Loucy (cell line): ENCODE measurements at regions not wholly inside any gene's neighbourhood (a gene's known extent, or its start where the extent isn't known, plus 50 kb on each side); places are given as distances from the start of the nearest gene placed in this dataset.

Experiments used
- H2AFZ ChIP-seq: fragments of 200-600 bp; sonication (generic); 2 replicates; pipeline ENCODE4 v1.6.0; 2016; ENCODE audit warnings: antibody characterized with exemption, mild to moderate bottlenecking, low read length, moderate library complexity
- H3F3A ChIP-seq: fragments of 200-600 bp; 2 replicates; pipeline ENCODE4 v1.6.0; 2016; ENCODE audit warnings: antibody characterized with exemption, low read depth, mild to moderate bottlenecking
- H3K27me3 ChIP-seq: fragments of 200-600 bp; sonication (generic); 2 replicates; pipeline ENCODE4 v1.6.1; 2014; ENCODE audit warnings: low read length, mild to moderate bottlenecking; ENCODE audit not compliant: insufficient read depth, poor library complexity, severe bottlenecking
- H3K36me3 ChIP-seq: fragments of 200-600 bp; sonication (generic); 2 replicates; pipeline ENCODE4 v1.6.1; 2016; ENCODE audit warnings: low read length; ENCODE audit not compliant: insufficient read depth
- H3K4me1 ChIP-seq: fragments of 200-600 bp; sonication (generic); 2 replicates; pipeline ENCODE4 v1.5.1; 2014; ENCODE audit warnings: low read length, mild to moderate bottlenecking; ENCODE audit not compliant: insufficient read depth, poor library complexity, severe bottlenecking
- H3K4me2 ChIP-seq: fragments of 200-600 bp; sonication (generic); 2 replicates; pipeline ENCODE4 v1.6.0; 2014; ENCODE audit warnings: antibody characterized with exemption, low read length, low read depth, mild to moderate bottlenecking; ENCODE audit not compliant: poor library complexity, severe bottlenecking
- H3K4me3 ChIP-seq: fragments of 200-600 bp; sonication (generic); 2 replicates; pipeline ENCODE4 v1.5.1; 2014; ENCODE audit warnings: low read length, mild to moderate bottlenecking, mixed read lengths; ENCODE audit not compliant: poor library complexity, severe bottlenecking
- H3K79me2 ChIP-seq: fragments of 200-600 bp; sonication (generic); 2 replicates; pipeline ENCODE4 v1.6.1; 2014; ENCODE audit warnings: low read length; ENCODE audit not compliant: insufficient read depth
- H3K9ac ChIP-seq: fragments of 200-600 bp; sonication (generic); 2 replicates; pipeline ENCODE4 v1.6.0; 2014; ENCODE audit warnings: mild to moderate bottlenecking, low read depth, low read length, moderate library complexity; ENCODE audit not compliant: poor library complexity, severe bottlenecking
- H3K9me2 ChIP-seq: fragments of 200-600 bp; sonication (generic); replicated peaks from 2 replicates; pipeline ENCODE4 v1.6.1; 2016; ENCODE audit warnings: low read depth, low read length, mixed read lengths
- H3K9me3 ChIP-seq: fragments of 200-600 bp; sonication (generic); 2 replicates; pipeline ENCODE4 v1.6.1; 2014; ENCODE audit warnings: mild to moderate bottlenecking, antibody characterized with exemption, low read length, low read depth; ENCODE audit not compliant: insufficient read depth
- H4K20me1 ChIP-seq: fragments of 200-600 bp; sonication (generic); 2 replicates; pipeline ENCODE4 v1.6.0; 2014; ENCODE audit warnings: antibody characterized with exemption, low read length, mild to moderate bottlenecking; ENCODE audit not compliant: insufficient read depth, poor library complexity, severe bottlenecking
- EZH2phosphoT487 ChIP-seq: fragments of 200-600 bp; IDR thresholded peaks from 2 replicates; pipeline ENCODE4 v1.6.1; 2018; ENCODE audit warnings: antibody characterized with exemption, mild to moderate bottlenecking, moderate library complexity, borderline replicate concordance
- TF ChIP-seq, protein P1 (sequence below): fragments of 200-600 bp; sonication (generic); conservative IDR thresholded peaks from 2 replicates; pipeline ENCODE4 v1.5.1; 2014; ENCODE audit warnings: mild to moderate bottlenecking, antibody characterized with exemption, low read length

DNA sequence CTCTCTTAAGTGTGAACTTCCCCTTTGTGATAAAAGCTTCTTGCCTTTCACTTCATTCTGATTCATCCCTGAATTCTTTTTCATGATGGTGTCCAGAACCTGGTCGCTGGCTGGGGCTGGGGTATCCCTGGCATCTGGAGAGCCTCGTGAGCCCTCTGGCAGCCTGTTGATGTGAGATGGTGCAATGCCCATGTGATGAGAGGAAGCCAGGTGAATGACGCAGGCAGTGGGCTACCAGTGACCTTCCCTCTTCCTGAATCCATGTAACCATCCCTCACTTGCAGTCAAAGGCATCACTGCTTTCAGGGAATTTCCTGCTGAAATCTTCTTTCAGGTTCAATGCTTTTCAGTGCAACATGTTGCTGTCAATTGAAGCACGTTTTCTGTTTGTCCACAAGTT, 158.6 kb upstream of the SLC10A2 start:
- no peak overlapping the region for H3K4me2 ChIP-seq
- no peaks in the 10 kb centered on the region for H3K27me3 ChIP-seq
- H3K9me3 ChIP-seq = no peaks in the 10 kb centered on the region
- H3F3A ChIP-seq = no peaks in the 10 kb centered on the region
- H3K36me3 ChIP-seq = no peaks in the 10 kb centered on the region
- H3K4me1 ChIP-seq = no peaks in the 10 kb centered on the region
- TF ChIP-seq, protein P1, sequence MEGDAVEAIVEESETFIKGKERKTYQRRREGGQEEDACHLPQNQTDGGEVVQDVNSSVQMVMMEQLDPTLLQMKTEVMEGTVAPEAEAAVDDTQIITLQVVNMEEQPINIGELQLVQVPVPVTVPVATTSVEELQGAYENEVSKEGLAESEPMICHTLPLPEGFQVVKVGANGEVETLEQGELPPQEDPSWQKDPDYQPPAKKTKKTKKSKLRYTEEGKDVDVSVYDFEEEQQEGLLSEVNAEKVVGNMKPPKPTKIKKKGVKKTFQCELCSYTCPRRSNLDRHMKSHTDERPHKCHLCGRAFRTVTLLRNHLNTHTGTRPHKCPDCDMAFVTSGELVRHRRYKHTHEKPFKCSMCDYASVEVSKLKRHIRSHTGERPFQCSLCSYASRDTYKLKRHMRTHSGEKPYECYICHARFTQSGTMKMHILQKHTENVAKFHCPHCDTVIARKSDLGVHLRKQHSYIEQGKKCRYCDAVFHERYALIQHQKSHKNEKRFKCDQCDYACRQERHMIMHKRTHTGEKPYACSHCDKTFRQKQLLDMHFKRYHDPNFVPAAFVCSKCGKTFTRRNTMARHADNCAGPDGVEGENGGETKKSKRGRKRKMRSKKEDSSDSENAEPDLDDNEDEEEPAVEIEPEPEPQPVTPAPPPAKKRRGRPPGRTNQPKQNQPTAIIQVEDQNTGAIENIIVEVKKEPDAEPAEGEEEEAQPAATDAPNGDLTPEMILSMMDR = no peak
- TF ChIP-seq EZH2phosphoT487 = no peak
- H3K79me2 ChIP-seq = no peaks in the 10 kb centered on the region
- H3K9me2 ChIP-seq = no peaks in the 10 kb centered on the region
- no peak overlapping the region for H3K4me3 ChIP-seq
- no peak overlapping the region for H3K9ac ChIP-seq
- H4K20me1 ChIP-seq = no peaks in the 10 kb centered on the region
- no peak overlapping the region for H2AFZ ChIP-seq

DNA sequence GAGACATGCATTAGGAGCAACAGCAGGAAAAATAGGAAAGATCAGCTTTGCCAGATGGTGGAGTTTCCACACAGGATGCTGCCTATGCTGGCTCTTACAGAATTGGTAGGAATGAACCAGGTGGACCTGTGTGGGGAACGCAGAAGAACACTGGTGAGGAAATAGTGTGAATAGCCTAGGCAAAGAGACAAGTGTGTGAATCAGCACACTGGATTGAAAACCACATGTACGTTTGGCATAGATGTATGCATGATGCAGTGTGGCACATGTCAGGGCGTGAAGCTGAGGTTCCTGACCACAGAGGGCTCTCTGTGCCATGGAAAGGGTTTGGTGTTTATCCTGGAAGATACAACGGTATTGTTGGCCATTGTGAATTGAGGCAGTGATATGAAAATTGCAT, 156.5 kb upstream of the SLC10A2 start:
- Histone ChIP-seq H4K20me1 (no peaks in the 10 kb centered on the region), H3K36me3 (no peaks in the 10 kb centered on the region), H3K9me2 (no peaks in the 10 kb centered on the region), H2AFZ (no peak overlapping the region), H3K27me3 (no peaks in the 10 kb centered on the region), H3K9me3 (no peaks in the 10 kb centered on the region), H3K4me2 (no peak overlapping the region), H3K9ac (no peak overlapping the region), H3F3A (no peaks in the 10 kb centered on the region), H3K4me1 (no peaks in the 10 kb centered on the region), H3K79me2 (no peaks in the 10 kb centered on the region), H3K4me3 (no peak overlapping the region)
- TF ChIP-seq, protein P1 = no peak
- TF ChIP-seq EZH2phosphoT487 = no peak

DNA sequence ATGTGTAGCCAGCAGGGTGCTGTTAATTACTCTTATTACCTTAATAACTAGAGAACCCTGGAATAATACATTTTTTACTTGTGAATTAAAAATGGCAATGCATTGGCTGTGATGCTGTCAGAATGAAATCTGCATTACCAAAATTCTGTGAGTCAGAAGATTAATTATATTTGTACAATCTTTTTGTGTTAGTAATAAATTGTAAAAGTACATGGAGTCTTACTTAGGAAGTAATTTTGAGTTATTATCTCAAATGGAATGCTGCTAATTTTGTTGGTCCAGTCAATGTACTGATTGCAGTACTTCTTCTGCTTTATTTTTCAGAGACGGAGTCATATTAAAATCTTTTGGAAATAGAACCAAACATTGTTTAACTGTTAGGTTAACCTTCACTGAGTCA, 152.0 kb upstream of the SLC10A2 start:
- H3K4me2 ChIP-seq = no peak overlapping the region
- H3K9ac ChIP-seq = no peak overlapping the region
- H3F3A ChIP-seq = no peaks in the 10 kb centered on the region
- H4K20me1 ChIP-seq = no peaks in the 10 kb centered on the region
- no peaks in the 10 kb centered on the region for H3K4me1 ChIP-seq
- no peaks in the 10 kb centered on the region for H3K79me2 ChIP-seq
- no peaks in the 10 kb centered on the region for H3K9me3 ChIP-seq
- no peak overlapping the region for H2AFZ ChIP-seq
- TF ChIP-seq EZH2phosphoT487 = no peak
- TF ChIP-seq, protein P1 = no peak
- no peaks in the 10 kb centered on the region for H3K27me3 ChIP-seq
- no peak overlapping the region for H3K4me3 ChIP-seq
- no peaks in the 10 kb centered on the region for H3K36me3 ChIP-seq
- no peaks in the 10 kb centered on the region for H3K9me2 ChIP-seq
